ENCODE measurements at regions not wholly inside any gene's neighbourhood (a gene's known extent, or its start where the extent isn't known, plus 50 kb on each side); places are given as distances from the start of the nearest gene placed in this dataset.

DNA sequence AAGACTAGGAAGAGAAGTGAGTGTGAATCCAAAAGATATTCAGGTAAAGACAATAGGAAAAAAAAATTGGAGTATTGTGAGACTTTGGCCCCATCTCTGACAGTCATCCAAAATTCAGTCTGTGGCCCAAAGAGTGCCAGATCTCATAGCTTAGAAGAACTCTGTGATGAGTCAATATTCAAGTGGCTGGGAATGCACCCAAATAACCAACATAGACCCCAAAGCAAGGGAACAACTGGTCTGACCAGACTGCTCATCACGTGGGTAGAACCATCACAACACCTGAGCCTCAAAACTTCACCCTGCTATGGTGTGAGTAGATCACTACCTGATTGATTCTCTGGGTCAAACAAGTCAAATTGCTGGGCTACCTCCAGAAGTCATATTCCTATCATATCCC lies 51.1 kb upstream of the TRDN start:
- TF ChIP-seq, protein P1, sequence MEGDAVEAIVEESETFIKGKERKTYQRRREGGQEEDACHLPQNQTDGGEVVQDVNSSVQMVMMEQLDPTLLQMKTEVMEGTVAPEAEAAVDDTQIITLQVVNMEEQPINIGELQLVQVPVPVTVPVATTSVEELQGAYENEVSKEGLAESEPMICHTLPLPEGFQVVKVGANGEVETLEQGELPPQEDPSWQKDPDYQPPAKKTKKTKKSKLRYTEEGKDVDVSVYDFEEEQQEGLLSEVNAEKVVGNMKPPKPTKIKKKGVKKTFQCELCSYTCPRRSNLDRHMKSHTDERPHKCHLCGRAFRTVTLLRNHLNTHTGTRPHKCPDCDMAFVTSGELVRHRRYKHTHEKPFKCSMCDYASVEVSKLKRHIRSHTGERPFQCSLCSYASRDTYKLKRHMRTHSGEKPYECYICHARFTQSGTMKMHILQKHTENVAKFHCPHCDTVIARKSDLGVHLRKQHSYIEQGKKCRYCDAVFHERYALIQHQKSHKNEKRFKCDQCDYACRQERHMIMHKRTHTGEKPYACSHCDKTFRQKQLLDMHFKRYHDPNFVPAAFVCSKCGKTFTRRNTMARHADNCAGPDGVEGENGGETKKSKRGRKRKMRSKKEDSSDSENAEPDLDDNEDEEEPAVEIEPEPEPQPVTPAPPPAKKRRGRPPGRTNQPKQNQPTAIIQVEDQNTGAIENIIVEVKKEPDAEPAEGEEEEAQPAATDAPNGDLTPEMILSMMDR (conservative IDR thresholded peaks at IDR 0.05 in 1 of 2, IDR thresholded peaks at IDR 0.05 in 1 of 2; ENCODE audit: low read depth in 1 of 2, low read length in 2 of 2) = no peak
- no peak for TF ChIP-seq EZH2 (IDR thresholded peaks at IDR 0.05; ENCODE audit: low read length, missing control alignments)
